Endothelial cell of umbilical vein (primary cell): ENCODE measurements at regions not wholly inside any gene's neighbourhood (a gene's known extent, or its start where the extent isn't known, plus 50 kb on each side); places are given as distances from the start of the nearest gene placed in this dataset.

Experiments used
- BruUV-seq: library from RNA; stranded (reverse); fragments of 400-500 nt; replicated peaks from 2 replicates; lab custom pipeline; 2021; lab: Mats Ljungman, UMichigan
- CTCF ChIA-PET: fragments of 300-600, 350-600 bp; sonication (Branson Sonifier 250); formaldehyde crosslinking; loops from one replicate; lab custom pipeline; 2021; ENCODE audit warnings: antibody characterized with exemption, inconsistent platforms; lab: Charles Lee
- POLR2A ChIA-PET: fragments of 300-600, 350-600 bp; sonication (Branson Sonifier 250); formaldehyde crosslinking; loops from one replicate; lab custom pipeline; 2021; ENCODE audit warnings: antibody characterized with exemption, inconsistent platforms; lab: Charles Lee
- DNase-seq: peaks from one replicate; pipeline ENCODE4 v3.0.0-alpha.2; 2011; ENCODE audit warnings: low read depth, low spot score
- FAIRE-seq: peaks from 2 replicates; lab custom pipeline; 2011; peaks lifted over from hg19 to GRCh38; lab: Jason Lieb, UNC
- H2AFZ ChIP-seq: 2 replicates; pipeline ENCODE4 v1.6.0; 2012; ENCODE audit warnings: low read depth, low read length, control low read depth, inconsistent platforms
- H3K27ac ChIP-seq: 2 replicates; pipeline ENCODE4 v1.5.1; 2011; ENCODE audit warnings: low read depth, mild to moderate bottlenecking, control low read depth, low read length, moderate library complexity; ENCODE audit not compliant: insufficient read depth
- H3K27me3 ChIP-seq, 2 experiments: 2 replicates each; pipeline versions ENCODE4 v1.6.0 to v1.6.1; 2011; ENCODE audit warnings: low read length in 2 of 2, mixed read lengths in 1 of 2; ENCODE audit not compliant: control insufficient read depth in 2 of 2, insufficient read depth in 2 of 2
- H3K36me3 ChIP-seq, 2 experiments: 2 replicates in 1 of 2; 3 replicates in 1 of 2; pipeline ENCODE4 v1.5.1; 2011; ENCODE audit warnings: low read length in 2 of 2, mild to moderate bottlenecking in 1 of 2, moderate library complexity in 1 of 2; ENCODE audit not compliant: control insufficient read depth in 2 of 2, insufficient read depth in 2 of 2; ENCODE audit errors: extremely low read depth in 1 of 2
- H3K4me1 ChIP-seq: 3 replicates; pipeline ENCODE4 v1.5.1; 2011; ENCODE audit warnings: mild to moderate bottlenecking, low read length; ENCODE audit not compliant: control insufficient read depth, insufficient read depth; ENCODE audit errors: extremely low read depth
- H3K4me2 ChIP-seq: 2 replicates; pipeline ENCODE4 v1.6.1; 2011; ENCODE audit warnings: low read length, control low read depth, mixed read lengths; ENCODE audit not compliant: insufficient read depth
- H3K4me3 ChIP-seq, 3 experiments: fragments of 200-600 bp in 1 of 3; sonication (generic), shearing (Covaris generic) in 1 of 3; replicated peaks in 1 of 3; 2 replicates each; pipeline ENCODE4 v1.5.1; 2011 to 2016; ENCODE audit warnings: control low read depth in 3 of 3, low read length in 3 of 3, mild to moderate bottlenecking in 2 of 3, inconsistent platforms in 1 of 3, low read depth in 1 of 3, moderate library complexity in 1 of 3; ENCODE audit not compliant: insufficient read depth in 1 of 3
- H3K79me2 ChIP-seq: 2 replicates; pipeline ENCODE4 v1.6.0; 2012; ENCODE audit warnings: low read length, inconsistent platforms; ENCODE audit not compliant: control insufficient read depth, insufficient read depth
- H3K9ac ChIP-seq: replicated peaks from 2 replicates; pipeline ENCODE3; 2011; ENCODE audit warnings: low read length, control low read depth; ENCODE audit not compliant: insufficient read depth; ENCODE audit errors: extremely low read depth
- H3K9me1 ChIP-seq: replicated peaks from 3 replicates; pipeline ENCODE4 v1.6.0; 2011; ENCODE audit warnings: mild to moderate bottlenecking, low read length; ENCODE audit not compliant: control insufficient read depth, insufficient read depth; ENCODE audit errors: extremely low read depth
- H3K9me3 ChIP-seq: replicated peaks from 2 replicates; pipeline ENCODE4 v1.5.1; 2012; ENCODE audit warnings: low read length, inconsistent platforms; ENCODE audit not compliant: control insufficient read depth, insufficient read depth
- H4K20me1 ChIP-seq: replicated peaks from 2 replicates; pipeline ENCODE3; 2011; ENCODE audit warnings: mild to moderate bottlenecking, low read length; ENCODE audit not compliant: control insufficient read depth, insufficient read depth; ENCODE audit errors: extremely low read depth
- EZH2 ChIP-seq: IDR thresholded peaks from 2 replicates; pipeline ENCODE4 v1.6.1; 2012; ENCODE audit warnings: borderline replicate concordance, low read depth, mild to moderate bottlenecking, moderate library complexity, low read length, inconsistent platforms; ENCODE audit not compliant: severe bottlenecking
- FOS ChIP-seq: IDR thresholded peaks from 2 replicates; pipeline ENCODE4 v1.6.1; 2011; ENCODE audit warnings: mild to moderate bottlenecking, low read length, moderate library complexity, borderline replicate concordance; ENCODE audit not compliant: insufficient read depth
- JUN ChIP-seq: IDR thresholded peaks from 2 replicates; pipeline ENCODE4 v1.6.1; 2011; ENCODE audit warnings: borderline replicate concordance, low read depth; ENCODE audit not compliant: insufficient read length, insufficient read depth
- MYC ChIP-seq: IDR thresholded peaks from one replicate; pipeline ENCODE4 v1.6.1; 2011; ENCODE audit warnings: mild to moderate bottlenecking, low read depth, low read length
- POLR2A ChIP-seq: IDR thresholded peaks from 2 replicates; pipeline ENCODE4 v1.6.1; 2012; ENCODE audit warnings: low read depth, mild to moderate bottlenecking, control low read depth, low read length
- POLR2AphosphoS5 ChIP-seq: IDR thresholded peaks from 2 replicates; pipeline ENCODE4 v1.6.1; 2012; ENCODE audit warnings: low read depth, mild to moderate bottlenecking, control low read depth, low read length, moderate library complexity; ENCODE audit not compliant: insufficient read depth
- dilution Hi-C: fragments of 300-500 bp; cut with MboI; formaldehyde crosslinking; loops from one replicate; pipeline ENCODE4 v1.15.0; 2019; ENCODE audit warnings: low sequenced_read_pairs; ENCODE audit not compliant: extremely low pct_ligation_motif_present
- intact Hi-C: fragments of 100-400 bp; cut with micrococcal nuclease; formaldehyde crosslinking; loops from one replicate; pipeline ENCODE4 v1.10.0; 2022
- TF ChIP-seq, protein P1 (sequence below): IDR thresholded peaks from 2 replicates; pipeline ENCODE4 v1.6.1; 2011; ENCODE audit not compliant: insufficient read depth, insufficient read length

DNA sequence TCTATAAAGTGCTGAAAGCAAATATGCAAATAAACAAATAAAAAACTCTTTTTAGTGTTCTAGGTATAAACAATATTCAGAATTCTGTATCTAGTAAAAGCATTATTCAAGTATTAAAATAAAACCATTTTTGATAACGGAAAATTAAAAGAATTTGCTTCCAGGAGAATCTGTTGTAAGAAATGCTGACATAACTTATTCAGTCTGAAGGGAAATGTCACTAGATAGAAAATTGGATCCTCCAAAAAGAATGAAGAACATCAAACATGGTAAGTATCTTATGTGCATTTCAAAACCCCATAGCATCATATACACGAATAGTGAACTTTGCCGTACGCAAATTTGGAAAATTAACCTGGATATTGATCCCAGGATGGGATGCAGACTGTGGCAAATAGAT is 506.7 kb downstream of the GLRX3 start:
- no peak for TF ChIP-seq POLR2A
- TF ChIP-seq EZH2 = no peak
- no peak for TF ChIP-seq FOS
- no peak for TF ChIP-seq POLR2AphosphoS5
- Histone ChIP-seq H3K4me3 (no peak overlapping the region), H3K27ac (no peak overlapping the region), H3K27me3 (no peaks in the 10 kb centered on the region), H3K9me3 (no peaks in the 10 kb centered on the region), H2AFZ (no peak overlapping the region), H3K9me1 (no peaks in the 10 kb centered on the region), H3K9ac (no peak overlapping the region), H3K4me1 (no peaks in the 10 kb centered on the region), H4K20me1 (no peaks in the 10 kb centered on the region), H3K4me2 (no peak overlapping the region), H3K79me2 (no peaks in the 10 kb centered on the region), H3K36me3 (no peaks in the 10 kb centered on the region)
- dilution Hi-C loops = no loop called here
- intact Hi-C loops = no loop called here
- BruUV-seq = no TSS peak
- CTCF ChIA-PET = no interaction called here
- FAIRE-seq (no peak), DNase-seq (no peak)
- POLR2A ChIA-PET = no interaction called here

DNA sequence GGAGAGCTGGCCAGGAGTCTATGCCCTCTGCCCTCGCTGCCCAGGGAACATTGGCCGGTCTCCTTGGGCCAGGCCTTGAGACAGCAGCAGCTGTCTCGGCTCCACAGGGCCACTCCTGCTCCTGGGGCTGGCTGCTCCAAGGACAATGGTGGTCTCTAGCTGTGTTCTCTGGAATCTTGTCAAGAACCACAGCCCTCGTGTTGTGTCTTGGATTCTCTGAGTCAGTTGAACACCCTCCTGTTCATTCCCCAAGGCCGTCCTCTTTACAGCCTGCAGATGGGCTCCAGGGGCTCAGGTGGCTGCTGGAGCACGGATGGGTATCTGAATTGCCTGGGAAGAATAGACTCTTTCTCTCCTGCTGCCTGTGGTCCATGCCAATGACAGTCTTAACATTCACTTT is 511.1 kb downstream of the GLRX3 start:
- ChIA-PET CTCF (no interaction called here), POLR2A (no interaction called here)
- H3K4me1 ChIP-seq = no peaks in the 10 kb centered on the region
- intact Hi-C loops = no loop called here
- no peak for DNase-seq
- no peak overlapping the region for H3K27ac ChIP-seq
- no peaks in the 10 kb centered on the region for H4K20me1 ChIP-seq
- no peaks in the 10 kb centered on the region for H3K9me1 ChIP-seq
- no TSS peak for BruUV-seq
- no peaks in the 10 kb centered on the region for H3K27me3 ChIP-seq
- H3K4me3 ChIP-seq = no peak overlapping the region
- no peaks in the 10 kb centered on the region for H3K36me3 ChIP-seq
- H2AFZ ChIP-seq = no peak overlapping the region
- no peak for TF ChIP-seq MYC
- TF ChIP-seq FOS = no peak
- TF ChIP-seq POLR2AphosphoS5 = no peak
- TF ChIP-seq, protein P1, sequence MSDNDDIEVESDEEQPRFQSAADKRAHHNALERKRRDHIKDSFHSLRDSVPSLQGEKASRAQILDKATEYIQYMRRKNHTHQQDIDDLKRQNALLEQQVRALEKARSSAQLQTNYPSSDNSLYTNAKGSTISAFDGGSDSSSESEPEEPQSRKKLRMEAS = no peak
- no peak for TF ChIP-seq EZH2
- no peak for TF ChIP-seq JUN
- TF ChIP-seq POLR2A = no peak
- H3K4me2 ChIP-seq = no peak overlapping the region
- H3K79me2 ChIP-seq = no peaks in the 10 kb centered on the region
- peaks cover 2% of the 10 kb centered on the region for H3K9me3 ChIP-seq
- H3K9ac ChIP-seq = no peak overlapping the region
- dilution Hi-C loops = no loop called here
- FAIRE-seq = no peak
